Keratinocyte (primary cell): ENCODE measurements at regions not wholly inside any gene's neighbourhood (a gene's known extent, or its start where the extent isn't known, plus 50 kb on each side); places are given as distances from the start of the nearest gene placed in this dataset.

Experiments used
- DNase-seq: peaks from one replicate; pipeline ENCODE4 v3.0.0-alpha.2; 2011; ENCODE audit warnings: low read depth, missing footprints, low spot score
- FAIRE-seq: peaks from 2 replicates; lab custom pipeline; 2011; peaks lifted over from hg19 to GRCh38; lab: Jason Lieb, UNC
- H2AFZ ChIP-seq: 2 replicates; pipeline ENCODE4 v1.6.0; 2012; ENCODE audit warnings: low read length, control low read depth, inconsistent platforms; ENCODE audit not compliant: control insufficient read depth
- H3K27ac ChIP-seq: 2 replicates; pipeline ENCODE4 v1.5.1; 2011; ENCODE audit warnings: low read length; ENCODE audit not compliant: control insufficient read depth, insufficient read depth
- H3K27me3 ChIP-seq: 3 replicates; pipeline ENCODE4 v1.6.0; 2011; ENCODE audit warnings: low read length; ENCODE audit not compliant: control insufficient read depth, insufficient read depth; ENCODE audit errors: extremely low read depth
- H3K36me3 ChIP-seq, 2 experiments: 2 replicates in 1 of 2; 3 replicates in 1 of 2; pipeline ENCODE4 v1.5.1; 2011; ENCODE audit warnings: low read length in 2 of 2, mild to moderate bottlenecking in 1 of 2; ENCODE audit not compliant: control insufficient read depth in 2 of 2, insufficient read depth in 2 of 2; ENCODE audit errors: extremely low read depth in 1 of 2
- H3K4me1 ChIP-seq: 3 replicates; pipeline ENCODE4 v1.5.1; 2011; ENCODE audit warnings: low read length; ENCODE audit not compliant: control insufficient read depth, insufficient read depth; ENCODE audit errors: extremely low read depth
- H3K4me2 ChIP-seq: 3 replicates; pipeline ENCODE4 v1.6.0; 2011; ENCODE audit warnings: low read depth, low read length; ENCODE audit not compliant: control insufficient read depth, insufficient read depth; ENCODE audit errors: extremely low read depth
- H3K4me3 ChIP-seq, 3 experiments: fragments of 200-600 bp in 1 of 3; sonication (generic) in 1 of 3; 2 replicates in 2 of 3; 3 replicates in 1 of 3; pipeline ENCODE4 v1.5.1; 2011 to 2016; ENCODE audit warnings: low read length in 3 of 3, mild to moderate bottlenecking in 3 of 3, control low read depth in 2 of 3, inconsistent platforms in 1 of 3, low read depth in 1 of 3, mixed read lengths in 1 of 3, mixed run types in 1 of 3, moderate library complexity in 1 of 3; ENCODE audit not compliant: control insufficient read depth in 2 of 3, insufficient read depth in 2 of 3; ENCODE audit errors: extremely low read depth in 1 of 3
- H3K79me2 ChIP-seq: 2 replicates; pipeline ENCODE4 v1.6.0; 2012; ENCODE audit warnings: low read length; ENCODE audit not compliant: control insufficient read depth, insufficient read depth
- H3K9ac ChIP-seq: 3 replicates; pipeline ENCODE4 v1.6.0; 2011; ENCODE audit warnings: low read length; ENCODE audit not compliant: control insufficient read depth, insufficient read depth; ENCODE audit errors: extremely low read depth
- H3K9me1 ChIP-seq: 3 replicates; pipeline ENCODE4 v1.6.0; 2011; ENCODE audit warnings: low read length; ENCODE audit not compliant: control insufficient read depth, insufficient read depth; ENCODE audit errors: extremely low read depth
- H3K9me3 ChIP-seq: 2 replicates; pipeline ENCODE4 v1.5.1; 2012; ENCODE audit warnings: low read depth, low read length; ENCODE audit not compliant: control insufficient read depth
- H4K20me1 ChIP-seq: 3 replicates; pipeline ENCODE4 v1.6.0; 2011; ENCODE audit warnings: low read length; ENCODE audit not compliant: control insufficient read depth, insufficient read depth; ENCODE audit errors: extremely low read depth
- EZH2 ChIP-seq: IDR thresholded peaks from one replicate; pipeline ENCODE4 v1.6.1; 2012; ENCODE audit warnings: inconsistent platforms, mild to moderate bottlenecking, low read length, moderate library complexity
- dilution Hi-C: fragments of 300-500 bp; cut with MboI; formaldehyde crosslinking; loops from one replicate; pipeline ENCODE4 v1.7.0; 2020; ENCODE audit warnings: low sequenced_read_pairs; ENCODE audit not compliant: extremely low pct_ligation_motif_present
- TF ChIP-seq, protein P1 (sequence below), 3 experiments: IDR thresholded peaks in 1 of 3; conservative IDR thresholded peaks in 1 of 3; optimal IDR thresholded peaks in 1 of 3; 2 replicates in 2 of 3; 3 replicates in 1 of 3; pipeline versions ENCODE3 to v1.5.1; 2011; ENCODE audit warnings: low read length in 3 of 3, mild to moderate bottlenecking in 3 of 3, moderate library complexity in 2 of 3, control low read depth in 1 of 3, inconsistent platforms in 1 of 3; ENCODE audit not compliant: insufficient read depth in 2 of 3; ENCODE audit errors: extremely low read depth in 1 of 3

DNA sequence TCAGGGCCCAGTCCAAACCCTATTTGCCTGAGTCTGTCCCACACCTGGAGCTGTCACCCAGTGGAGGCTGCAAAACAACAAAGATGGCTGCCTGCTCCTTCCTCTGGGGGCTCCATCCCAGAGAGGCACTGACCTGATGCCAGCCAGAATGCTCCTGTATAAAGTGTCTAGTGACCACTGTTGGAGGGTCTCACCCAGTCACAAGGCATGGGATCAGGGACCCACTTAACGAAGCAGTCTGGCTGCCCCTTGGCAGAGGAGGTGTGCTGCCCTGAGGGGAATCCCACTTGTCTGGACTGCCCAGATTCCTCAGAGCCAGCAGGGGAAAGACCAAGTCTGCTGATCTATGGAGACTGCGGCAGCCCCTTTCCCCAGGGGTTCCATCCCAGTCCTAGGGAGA, 241.6 kb downstream of the CDH26 start:
- Histone ChIP-seq H3K4me2 (no peak overlapping the region), H3K79me2 (no peaks in the 10 kb centered on the region), H2AFZ (no peak overlapping the region), H3K9me3 (no peaks in the 10 kb centered on the region), H3K4me1 (peaks cover 15% of the 10 kb centered on the region), H3K9ac (no peak overlapping the region), H3K27me3 (no peaks in the 10 kb centered on the region), H3K9me1 (no peaks in the 10 kb centered on the region), H3K36me3 (no peaks in the 10 kb centered on the region), H4K20me1 (no peaks in the 10 kb centered on the region), H3K4me3 (no peak overlapping the region), H3K27ac (no peak overlapping the region)
- DNase-seq (no peak), FAIRE-seq (no peak)
- dilution Hi-C loops, result no loop called here
- TF ChIP-seq, protein P1, sequence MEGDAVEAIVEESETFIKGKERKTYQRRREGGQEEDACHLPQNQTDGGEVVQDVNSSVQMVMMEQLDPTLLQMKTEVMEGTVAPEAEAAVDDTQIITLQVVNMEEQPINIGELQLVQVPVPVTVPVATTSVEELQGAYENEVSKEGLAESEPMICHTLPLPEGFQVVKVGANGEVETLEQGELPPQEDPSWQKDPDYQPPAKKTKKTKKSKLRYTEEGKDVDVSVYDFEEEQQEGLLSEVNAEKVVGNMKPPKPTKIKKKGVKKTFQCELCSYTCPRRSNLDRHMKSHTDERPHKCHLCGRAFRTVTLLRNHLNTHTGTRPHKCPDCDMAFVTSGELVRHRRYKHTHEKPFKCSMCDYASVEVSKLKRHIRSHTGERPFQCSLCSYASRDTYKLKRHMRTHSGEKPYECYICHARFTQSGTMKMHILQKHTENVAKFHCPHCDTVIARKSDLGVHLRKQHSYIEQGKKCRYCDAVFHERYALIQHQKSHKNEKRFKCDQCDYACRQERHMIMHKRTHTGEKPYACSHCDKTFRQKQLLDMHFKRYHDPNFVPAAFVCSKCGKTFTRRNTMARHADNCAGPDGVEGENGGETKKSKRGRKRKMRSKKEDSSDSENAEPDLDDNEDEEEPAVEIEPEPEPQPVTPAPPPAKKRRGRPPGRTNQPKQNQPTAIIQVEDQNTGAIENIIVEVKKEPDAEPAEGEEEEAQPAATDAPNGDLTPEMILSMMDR (optimal IDR thresholded peaks at IDR 0.05 in 1 of 3, IDR thresholded peaks at IDR 0.05 in 1 of 3, conservative IDR thresholded peaks at IDR 0.05 in 1 of 3; ENCODE audit: extremely low read depth in 1 of 3, insufficient read depth in 2 of 3, low read length in 3 of 3), result no peak
- TF ChIP-seq EZH2, result no peak

DNA sequence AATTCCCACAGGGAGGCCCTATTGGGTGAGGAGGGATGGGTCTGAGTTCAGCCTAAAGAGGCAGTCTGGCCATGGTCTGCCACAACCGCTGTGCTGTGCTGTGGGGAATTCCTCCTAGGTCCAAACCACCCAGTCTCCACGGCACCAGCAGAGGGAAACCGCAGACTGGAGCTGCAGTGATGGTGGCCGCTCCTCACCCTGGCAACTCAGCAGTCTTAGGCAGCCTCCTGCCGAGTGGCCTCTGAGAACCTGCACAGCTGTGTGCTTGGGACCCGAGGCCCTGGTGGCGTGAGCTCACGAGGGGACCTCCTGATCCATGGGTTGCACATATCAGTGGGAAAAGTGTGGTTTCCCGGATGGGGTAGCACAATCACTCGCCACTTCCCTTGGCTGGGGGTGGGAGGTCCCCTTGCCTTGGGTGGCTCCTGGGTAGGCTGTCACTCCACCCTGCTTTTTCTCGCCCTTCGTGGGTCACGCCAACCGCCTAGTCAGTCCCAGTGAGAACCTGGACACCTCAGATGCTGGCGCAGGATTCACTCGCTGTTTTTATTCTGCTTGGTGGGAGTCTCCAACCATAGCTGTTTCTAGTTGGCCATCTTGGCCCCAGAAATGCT, 242.2 kb downstream of the CDH26 start:
- TF ChIP-seq, protein P1 (optimal IDR thresholded peaks at IDR 0.05 in 1 of 3, IDR thresholded peaks at IDR 0.05 in 1 of 3, conservative IDR thresholded peaks at IDR 0.05 in 1 of 3; ENCODE audit: extremely low read depth in 1 of 3, insufficient read depth in 2 of 3, low read length in 3 of 3), result no peak
- TF ChIP-seq EZH2, result no peak
- dilution Hi-C loops, result no loop called here
- FAIRE-seq (no peak), DNase-seq (no peak)
- Histone ChIP-seq H3K79me2 (no peaks in the 10 kb centered on the region), H3K9me3 (no peaks in the 10 kb centered on the region), H3K4me2 (no peak overlapping the region), H3K9me1 (no peaks in the 10 kb centered on the region), H3K9ac (no peak overlapping the region), H4K20me1 (no peaks in the 10 kb centered on the region), H3K27ac (no peak overlapping the region), H2AFZ (no peak overlapping the region), H3K27me3 (no peaks in the 10 kb centered on the region), H3K4me3 (no peak overlapping the region), H3K4me1 (peaks cover 15% of the 10 kb centered on the region), H3K36me3 (no peaks in the 10 kb centered on the region)
